MM.1S (cell line): ENCODE measurements at regions not wholly inside any gene's neighbourhood (a gene's known extent, or its start where the extent isn't known, plus 50 kb on each side); places are given as distances from the start of the nearest gene placed in this dataset.
"Not testable (repeated sequence)": the region's sequence is repeated elsewhere in the genome, so short reads cannot be mapped to it uniquely, and the experiment has no call there.

Experiments used
- DNase-seq: peaks from one replicate; pipeline ENCODE4 v3.0.0-alpha.2; 2015
- H2AFZ ChIP-seq: fragments of 300-600 bp; sonication (generic); 2 replicates; pipeline ENCODE4 v1.6.0; 2016; ENCODE audit warnings: antibody characterized with exemption, low read length
- H3F3A ChIP-seq: fragments of 300-600 bp; sonication (generic); 2 replicates; pipeline ENCODE4 v1.6.1; 2016; ENCODE audit warnings: mild to moderate bottlenecking, antibody characterized with exemption, low read length, moderate library complexity, mixed read lengths; ENCODE audit not compliant: insufficient read depth
- H3K27ac ChIP-seq: fragments of 300-600 bp; sonication (generic); 2 replicates; pipeline ENCODE4 v1.5.1; 2016; ENCODE audit warnings: mild to moderate bottlenecking, low read length
- H3K27me3 ChIP-seq: fragments of 300-600 bp; sonication (generic); replicated peaks from 2 replicates; pipeline ENCODE4 v1.6.0; 2016; ENCODE audit warnings: low read length; ENCODE audit not compliant: insufficient read depth
- H3K36me3 ChIP-seq: fragments of 300-600 bp; sonication (generic); replicated peaks from 2 replicates; pipeline ENCODE4 v1.6.1; 2016; ENCODE audit warnings: mild to moderate bottlenecking, low read length, mixed read lengths; ENCODE audit not compliant: insufficient read depth
- H3K4me1 ChIP-seq: fragments of 300-600 bp; sonication (generic); 2 replicates; pipeline ENCODE4 v1.6.1; 2016; ENCODE audit warnings: low read length, mixed read lengths
- H3K4me2 ChIP-seq: fragments of 300-600 bp; sonication (generic); 2 replicates; pipeline ENCODE4 v1.6.0; 2016; ENCODE audit warnings: low read depth, low read length
- H3K4me3 ChIP-seq: fragments of 300-600 bp; sonication (generic); 2 replicates; pipeline ENCODE4 v1.5.1; 2016; ENCODE audit warnings: low read length, mixed read lengths
- H3K79me2 ChIP-seq: fragments of 300-600 bp; sonication (generic); 2 replicates; pipeline ENCODE4 v1.6.1; 2016; ENCODE audit warnings: mixed run types, low read length, mixed read lengths
- H3K9ac ChIP-seq: fragments of 300-600 bp; sonication (generic); 2 replicates; pipeline ENCODE4 v1.6.1; 2016; ENCODE audit warnings: low read length, mixed read lengths
- H3K9me2 ChIP-seq: fragments of 300-600 bp; sonication (generic); replicated peaks from 2 replicates; pipeline ENCODE4 v1.6.1; 2016; ENCODE audit warnings: mild to moderate bottlenecking, low read length, mixed read lengths; ENCODE audit not compliant: insufficient read depth
- H3K9me3 ChIP-seq: fragments of 300-600 bp; sonication (generic); replicated peaks from 2 replicates; pipeline ENCODE4 v1.6.1; 2016; ENCODE audit warnings: mild to moderate bottlenecking, low read length, mixed read lengths; ENCODE audit not compliant: insufficient read depth
- H4K20me1 ChIP-seq: fragments of 300-600 bp; sonication (generic); 2 replicates; pipeline ENCODE4 v1.6.1; 2016; ENCODE audit warnings: mild to moderate bottlenecking, low read length, moderate library complexity, mixed read lengths; ENCODE audit not compliant: insufficient read depth
- EZH2 ChIP-seq: fragments of 300-600 bp; sonication (generic); optimal IDR thresholded peaks from 2 replicates; pipeline ENCODE3; 2017; ENCODE audit warnings: low read depth, mild to moderate bottlenecking, antibody characterized with exemption, low read length, mixed read lengths
- EZH2phosphoT487 ChIP-seq: fragments of 300-600 bp; sonication (generic); IDR thresholded peaks from 2 replicates; pipeline ENCODE4 v1.6.1; 2018; ENCODE audit warnings: antibody characterized with exemption, low read length
- TF ChIP-seq, protein P1 (sequence below): fragments of 300-600 bp; sonication (generic); IDR thresholded peaks from 2 replicates; pipeline ENCODE4 v1.5.1; 2016; ENCODE audit warnings: antibody characterized with exemption, low read length, mixed read lengths

DNA sequence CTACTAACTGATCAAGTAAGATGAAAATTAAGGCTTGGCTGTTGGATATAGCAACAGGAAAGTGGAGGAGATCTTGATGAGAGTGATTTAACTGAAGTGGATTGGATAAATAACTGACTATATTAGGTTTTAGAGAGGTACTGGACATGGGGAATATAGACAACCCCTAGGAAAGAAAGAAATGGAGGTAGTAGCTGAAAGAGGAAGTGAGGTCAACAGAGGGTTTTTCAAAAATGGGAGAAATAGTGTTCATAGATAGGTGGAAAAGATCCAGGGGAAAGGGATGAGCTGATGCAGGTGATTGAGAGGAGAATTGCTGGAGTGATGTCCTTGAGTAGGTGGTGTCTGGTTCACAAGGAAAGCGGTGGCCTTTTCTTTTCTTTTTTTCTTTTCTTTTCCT, 69.9 kb upstream of the PSME4 start:
- H3K9me2 ChIP-seq: no peaks in the 10 kb centered on the region
- H3F3A ChIP-seq: no peaks in the 10 kb centered on the region
- H3K4me1 ChIP-seq: no peaks in the 10 kb centered on the region
- H3K4me3 ChIP-seq: no peak overlapping the region
- no peaks in the 10 kb centered on the region for H3K36me3 ChIP-seq
- no peak overlapping the region for H3K9ac ChIP-seq
- H3K79me2 ChIP-seq: no peaks in the 10 kb centered on the region
- H2AFZ ChIP-seq: no peak overlapping the region
- no peaks in the 10 kb centered on the region for H4K20me1 ChIP-seq
- no peak for DNase-seq
- no peak for TF ChIP-seq EZH2
- TF ChIP-seq, protein P1, sequence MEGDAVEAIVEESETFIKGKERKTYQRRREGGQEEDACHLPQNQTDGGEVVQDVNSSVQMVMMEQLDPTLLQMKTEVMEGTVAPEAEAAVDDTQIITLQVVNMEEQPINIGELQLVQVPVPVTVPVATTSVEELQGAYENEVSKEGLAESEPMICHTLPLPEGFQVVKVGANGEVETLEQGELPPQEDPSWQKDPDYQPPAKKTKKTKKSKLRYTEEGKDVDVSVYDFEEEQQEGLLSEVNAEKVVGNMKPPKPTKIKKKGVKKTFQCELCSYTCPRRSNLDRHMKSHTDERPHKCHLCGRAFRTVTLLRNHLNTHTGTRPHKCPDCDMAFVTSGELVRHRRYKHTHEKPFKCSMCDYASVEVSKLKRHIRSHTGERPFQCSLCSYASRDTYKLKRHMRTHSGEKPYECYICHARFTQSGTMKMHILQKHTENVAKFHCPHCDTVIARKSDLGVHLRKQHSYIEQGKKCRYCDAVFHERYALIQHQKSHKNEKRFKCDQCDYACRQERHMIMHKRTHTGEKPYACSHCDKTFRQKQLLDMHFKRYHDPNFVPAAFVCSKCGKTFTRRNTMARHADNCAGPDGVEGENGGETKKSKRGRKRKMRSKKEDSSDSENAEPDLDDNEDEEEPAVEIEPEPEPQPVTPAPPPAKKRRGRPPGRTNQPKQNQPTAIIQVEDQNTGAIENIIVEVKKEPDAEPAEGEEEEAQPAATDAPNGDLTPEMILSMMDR: no peak
- TF ChIP-seq EZH2phosphoT487: no peak
- no peak overlapping the region for H3K27ac ChIP-seq
- no peak overlapping the region for H3K4me2 ChIP-seq
- H3K27me3 ChIP-seq: no peaks in the 10 kb centered on the region
- no peaks in the 10 kb centered on the region for H3K9me3 ChIP-seq

- no peaks in the 10 kb centered on the region for H4K20me1 ChIP-seq
- DNase-seq: no peak
These were observed 69.5 kb upstream of the PSME4 start for GRCh38 chr2:54040250-54040649.

DNA sequence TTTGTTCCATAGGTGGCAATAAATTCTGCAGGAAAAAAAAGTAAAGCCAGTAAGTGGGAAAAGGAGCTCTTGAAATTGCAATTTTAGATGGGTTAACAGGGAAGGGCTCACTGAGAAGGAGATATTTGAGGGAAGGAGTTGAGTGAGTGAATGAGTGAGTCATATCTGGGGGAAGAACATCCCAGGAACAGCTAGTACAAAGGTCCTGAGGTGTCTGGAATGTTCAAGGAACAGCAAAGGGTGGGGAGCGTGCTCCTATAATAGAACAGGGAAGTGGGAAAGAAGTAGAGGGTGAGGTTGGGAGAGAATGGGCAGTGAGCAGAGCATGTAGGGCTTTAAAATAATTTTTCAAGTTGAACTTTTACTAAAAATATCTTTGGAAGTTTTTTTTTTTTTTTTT, 68.0 kb upstream of the PSME4 start:
- H3K27ac ChIP-seq: no peak overlapping the region
- no peaks in the 10 kb centered on the region for H3K9me3 ChIP-seq
- H3K27me3 ChIP-seq: no peaks in the 10 kb centered on the region
- H3K4me3 ChIP-seq: no peak overlapping the region
- no peaks in the 10 kb centered on the region for H3K4me1 ChIP-seq
- no peaks in the 10 kb centered on the region for H3K79me2 ChIP-seq
- no peak for DNase-seq
- H2AFZ ChIP-seq: no peak overlapping the region
- H3K9ac ChIP-seq: no peak overlapping the region
- H3F3A ChIP-seq: no peaks in the 10 kb centered on the region
- H4K20me1 ChIP-seq: no peaks in the 10 kb centered on the region
- no peaks in the 10 kb centered on the region for H3K36me3 ChIP-seq
- H3K4me2 ChIP-seq: no peak overlapping the region
- H3K9me2 ChIP-seq: no peaks in the 10 kb centered on the region
- TF ChIP-seq, protein P1: no peak
- TF ChIP-seq EZH2phosphoT487 (no peak), EZH2 (no peak)

More at GRCh38 chr2:54040250-54040649, 69.5 kb upstream of the PSME4 start:
- Histone ChIP-seq H2AFZ (no peak overlapping the region), H3F3A (no peaks in the 10 kb centered on the region), H3K9me2 (no peaks in the 10 kb centered on the region), H3K9me3 (no peaks in the 10 kb centered on the region), H3K79me2 (no peaks in the 10 kb centered on the region), H3K9ac (no peak overlapping the region), H3K4me2 (no peak overlapping the region), H3K4me3 (no peak overlapping the region), H3K27me3 (no peaks in the 10 kb centered on the region), H3K27ac (no peak overlapping the region), H3K4me1 (no peaks in the 10 kb centered on the region), H3K36me3 (no peaks in the 10 kb centered on the region)
- TF ChIP-seq EZH2: no peak
- TF ChIP-seq EZH2phosphoT487: no peak
- TF ChIP-seq, protein P1: no peak

- not testable (repeated sequence) for H3K4me2 ChIP-seq, H3K9me2 ChIP-seq, H3K4me3 ChIP-seq, H3F3A ChIP-seq, H3K27ac ChIP-seq, DNase-seq, H4K20me1 ChIP-seq, H3K9ac ChIP-seq, H3K27me3 ChIP-seq, H3K4me1 ChIP-seq, H3K9me3 ChIP-seq, H2AFZ ChIP-seq, H3K36me3 ChIP-seq, H3K79me2 ChIP-seq
These were observed 60.5 kb upstream of the PSME4 start for GRCh38 chr2:54031288-54031687.
